Kidney (tissue), 13 donors: ENCODE measurements at regions not wholly inside any gene's neighbourhood (a gene's known extent, or its start where the extent isn't known, plus 50 kb on each side); places are given as distances from the start of the nearest gene placed in this dataset.

ENCODE experiments used
- DNase-seq, 5 donors: peaks; one replicate each; pipeline ENCODE4 v3.0.0-alpha.2; 2013 to 2020
- FAIRE-seq: peaks from 2 replicates; lab custom pipeline; 2012; peaks lifted over from hg19 to GRCh38; lab: Jason Lieb, UNC
- H3K27ac ChIP-seq, 2 donors: one replicate each; pipeline ENCODE4 v1.7.0; 2013; ENCODE audit warnings: low read depth in 2 of 2, low read length in 2 of 2, inconsistent platforms in 1 of 2
- H3K27me3 ChIP-seq: one replicate; pipeline ENCODE4 v1.7.1; 2013; ENCODE audit warnings: low read length, inconsistent platforms; ENCODE audit not compliant: control insufficient read depth, insufficient read depth
- H3K36me3 ChIP-seq, 3 donors: one replicate each; pipeline versions ENCODE4 v1.7.0 to v1.7.1; 2013; ENCODE audit warnings: low read length in 3 of 3, control low read depth in 1 of 3, inconsistent platforms in 1 of 3; ENCODE audit not compliant: insufficient read depth in 3 of 3, control insufficient read depth in 2 of 3
- H3K4me1 ChIP-seq, 3 donors: one replicate each; pipeline versions ENCODE4 v1.7.0 to v1.7.1; 2013; ENCODE audit warnings: low read length in 3 of 3, inconsistent platforms in 1 of 3, low read depth in 1 of 3; ENCODE audit not compliant: control insufficient read depth in 2 of 3, insufficient read depth in 2 of 3
- H3K4me3 ChIP-seq, 3 donors: one replicate each; pipeline versions ENCODE4 v1.7.0 to v1.8.1; 2013; ENCODE audit warnings: low read length in 3 of 3, control low read depth in 1 of 3, inconsistent platforms in 1 of 3
- H3K9ac ChIP-seq, 3 donors: one replicate each; pipeline versions ENCODE4 v1.7.0 to v1.7.1; 2013; ENCODE audit warnings: low read length in 3 of 3, control low read depth in 1 of 3, inconsistent platforms in 1 of 3
- H3K9me3 ChIP-seq, 3 donors: one replicate each; pipeline versions ENCODE4 v1.7.0 to v1.7.1; 2013; ENCODE audit warnings: low read length in 3 of 3, control low read depth in 1 of 3, inconsistent platforms in 1 of 3; ENCODE audit not compliant: control insufficient read depth in 2 of 3, insufficient read depth in 1 of 3
- intact Hi-C: fragments of 100-400 bp; cut with DNase I; formaldehyde crosslinking; loops from one replicate; pipeline ENCODE4 v1.11.1; 2022
- TF ChIP-seq, protein P1 (sequence below): IDR thresholded peaks from 3 replicates; pipeline ENCODE4 v1.5.1; 2012; ENCODE audit warnings: mild to moderate bottlenecking, moderate library complexity, borderline replicate concordance; ENCODE audit not compliant: insufficient read depth; ENCODE audit errors: extremely low read depth
- donor health status: control.
- donor health status: control.
- donor health status: control.
- donor health status: control.
- donor health status: control.
- donor health status: DM: yes; HTN: yes; CAD: no.
- donor health status: Normal renal cell carcinoma (clear cell type).

GRCh38 chr6:169909113-169909512 lies 157.7 kb downstream of the ERMARD start:
- Histone ChIP-seq H3K4me3 (no peak overlapping the region), H3K27ac (no peak overlapping the region), H3K36me3 (no peaks in the 10 kb centered on the region), H3K9me3 (no peaks in the 10 kb centered on the region), H3K9ac (no peak overlapping the region), H3K4me1 (peaks cover 0 to 15% (median 0%) of the 10 kb centered on the region in 3 donors), H3K27me3 (no peaks in the 10 kb centered on the region)
- TF ChIP-seq, protein P1, sequence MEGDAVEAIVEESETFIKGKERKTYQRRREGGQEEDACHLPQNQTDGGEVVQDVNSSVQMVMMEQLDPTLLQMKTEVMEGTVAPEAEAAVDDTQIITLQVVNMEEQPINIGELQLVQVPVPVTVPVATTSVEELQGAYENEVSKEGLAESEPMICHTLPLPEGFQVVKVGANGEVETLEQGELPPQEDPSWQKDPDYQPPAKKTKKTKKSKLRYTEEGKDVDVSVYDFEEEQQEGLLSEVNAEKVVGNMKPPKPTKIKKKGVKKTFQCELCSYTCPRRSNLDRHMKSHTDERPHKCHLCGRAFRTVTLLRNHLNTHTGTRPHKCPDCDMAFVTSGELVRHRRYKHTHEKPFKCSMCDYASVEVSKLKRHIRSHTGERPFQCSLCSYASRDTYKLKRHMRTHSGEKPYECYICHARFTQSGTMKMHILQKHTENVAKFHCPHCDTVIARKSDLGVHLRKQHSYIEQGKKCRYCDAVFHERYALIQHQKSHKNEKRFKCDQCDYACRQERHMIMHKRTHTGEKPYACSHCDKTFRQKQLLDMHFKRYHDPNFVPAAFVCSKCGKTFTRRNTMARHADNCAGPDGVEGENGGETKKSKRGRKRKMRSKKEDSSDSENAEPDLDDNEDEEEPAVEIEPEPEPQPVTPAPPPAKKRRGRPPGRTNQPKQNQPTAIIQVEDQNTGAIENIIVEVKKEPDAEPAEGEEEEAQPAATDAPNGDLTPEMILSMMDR = no peak
- intact Hi-C loops = no loop called here
- FAIRE-seq (no peak), DNase-seq (no peak)

DNA sequence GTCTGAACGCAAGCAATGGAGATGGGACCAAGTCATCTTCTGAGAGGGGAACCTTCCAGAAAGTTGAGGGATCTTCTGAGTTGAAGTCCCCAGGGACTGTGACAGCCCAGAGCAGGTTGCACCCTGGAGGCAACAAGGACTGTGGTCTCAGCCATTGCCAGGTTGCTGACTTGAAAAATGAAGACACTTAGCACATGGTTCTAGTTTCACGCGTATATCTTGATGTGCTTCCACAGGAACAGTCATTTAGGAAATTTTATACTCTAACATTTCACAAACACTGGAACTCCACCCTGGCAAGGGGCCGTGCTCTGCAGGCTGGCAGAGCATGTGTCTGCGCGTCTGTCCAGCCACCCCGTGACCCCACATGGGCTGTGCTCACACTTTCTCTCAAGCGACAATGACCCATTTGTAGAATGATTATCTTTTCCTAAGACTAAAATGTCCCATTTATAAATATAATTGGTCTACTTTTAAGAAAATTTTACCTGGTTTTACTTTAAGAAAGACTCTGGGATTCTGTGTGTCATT lies 157.0 kb downstream of the ERMARD start:
- H3K27ac ChIP-seq = no peak overlapping the region
- H3K4me3 ChIP-seq = no peak overlapping the region
- TF ChIP-seq, protein P1 = no peak
- peaks cover 0 to 15% (median 0%) of the 10 kb centered on the region in 3 donors for H3K4me1 ChIP-seq
- DNase-seq (no peak), FAIRE-seq (no peak)
- H3K27me3 ChIP-seq = no peaks in the 10 kb centered on the region
- H3K36me3 ChIP-seq = no peaks in the 10 kb centered on the region
- H3K9me3 ChIP-seq = no peaks in the 10 kb centered on the region
- H3K9ac ChIP-seq = no peak overlapping the region
- intact Hi-C loops = no loop called here

- FAIRE-seq = no peak
- intact Hi-C loops = no loop called here
Measured at GRCh38 chr6:169907419-169908115, 156.1 kb downstream of the ERMARD start.

More at GRCh38 chr6:169907419-169908115, 156.1 kb downstream of the ERMARD start:
- no peak overlapping the region for H3K4me3 ChIP-seq
- no peak overlapping the region for H3K27ac ChIP-seq
- no peaks in the 10 kb centered on the region for H3K9me3 ChIP-seq
- no peaks in the 10 kb centered on the region for H3K36me3 ChIP-seq
- no peaks in the 10 kb centered on the region for H3K27me3 ChIP-seq
- peaks cover 0 to 15% (median 0%) of the 10 kb centered on the region in 3 donors for H3K4me1 ChIP-seq
- no peak for DNase-seq
- TF ChIP-seq, protein P1 = no peak
- H3K9ac ChIP-seq = no peak overlapping the region
